Lower leg skin (tissue), 3 donors: ENCODE measurements at regions not wholly inside any gene's neighbourhood (a gene's known extent, or its start where the extent isn't known, plus 50 kb on each side); places are given as distances from the start of the nearest gene placed in this dataset.

Experiments
- POLR2A ChIP-seq, 2 donors: fragments of 450-650 bp; IDR thresholded peaks; one replicate each; pipeline ENCODE4 v1.6.1; 2016 to 2017; ENCODE audit warnings: antibody characterized with exemption in 2 of 2, mild to moderate bottlenecking in 1 of 2, moderate library complexity in 1 of 2
- TF ChIP-seq, protein P1 (sequence below), 3 donors: fragments of 450-650 bp; IDR thresholded peaks; one replicate each; pipeline ENCODE4 v1.5.1; 2016; ENCODE audit warnings: antibody characterized with exemption in 3 of 3, mild to moderate bottlenecking in 3 of 3, moderate library complexity in 2 of 3

DNA sequence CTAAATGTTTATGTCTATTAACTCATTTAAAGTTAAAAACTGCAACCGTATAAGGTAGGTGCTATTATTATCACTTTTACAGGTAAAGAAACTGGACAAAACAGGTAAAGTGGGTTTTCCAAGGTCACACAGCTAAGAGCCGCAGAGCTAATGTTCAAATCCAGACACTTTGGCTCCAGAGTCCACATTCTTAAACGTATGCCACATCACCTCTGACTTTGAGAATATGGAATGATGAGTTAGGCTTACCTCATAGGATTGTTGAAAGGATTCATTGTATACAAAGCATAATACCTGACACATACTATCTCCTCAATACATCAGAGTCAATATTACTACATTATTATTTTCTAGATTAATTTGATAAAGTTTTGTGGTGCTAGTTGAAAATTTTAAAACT is 240.9 kb upstream of the STT3B start:
- TF ChIP-seq, protein P1, sequence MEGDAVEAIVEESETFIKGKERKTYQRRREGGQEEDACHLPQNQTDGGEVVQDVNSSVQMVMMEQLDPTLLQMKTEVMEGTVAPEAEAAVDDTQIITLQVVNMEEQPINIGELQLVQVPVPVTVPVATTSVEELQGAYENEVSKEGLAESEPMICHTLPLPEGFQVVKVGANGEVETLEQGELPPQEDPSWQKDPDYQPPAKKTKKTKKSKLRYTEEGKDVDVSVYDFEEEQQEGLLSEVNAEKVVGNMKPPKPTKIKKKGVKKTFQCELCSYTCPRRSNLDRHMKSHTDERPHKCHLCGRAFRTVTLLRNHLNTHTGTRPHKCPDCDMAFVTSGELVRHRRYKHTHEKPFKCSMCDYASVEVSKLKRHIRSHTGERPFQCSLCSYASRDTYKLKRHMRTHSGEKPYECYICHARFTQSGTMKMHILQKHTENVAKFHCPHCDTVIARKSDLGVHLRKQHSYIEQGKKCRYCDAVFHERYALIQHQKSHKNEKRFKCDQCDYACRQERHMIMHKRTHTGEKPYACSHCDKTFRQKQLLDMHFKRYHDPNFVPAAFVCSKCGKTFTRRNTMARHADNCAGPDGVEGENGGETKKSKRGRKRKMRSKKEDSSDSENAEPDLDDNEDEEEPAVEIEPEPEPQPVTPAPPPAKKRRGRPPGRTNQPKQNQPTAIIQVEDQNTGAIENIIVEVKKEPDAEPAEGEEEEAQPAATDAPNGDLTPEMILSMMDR (IDR thresholded peaks at IDR 0.05) = no peak
- TF ChIP-seq POLR2A (IDR thresholded peaks at IDR 0.05) = no peak
